ENCODE measurements at regions not wholly inside any gene's neighbourhood (a gene's known extent, or its start where the extent isn't known, plus 50 kb on each side); places are given as distances from the start of the nearest gene placed in this dataset.

DNA sequence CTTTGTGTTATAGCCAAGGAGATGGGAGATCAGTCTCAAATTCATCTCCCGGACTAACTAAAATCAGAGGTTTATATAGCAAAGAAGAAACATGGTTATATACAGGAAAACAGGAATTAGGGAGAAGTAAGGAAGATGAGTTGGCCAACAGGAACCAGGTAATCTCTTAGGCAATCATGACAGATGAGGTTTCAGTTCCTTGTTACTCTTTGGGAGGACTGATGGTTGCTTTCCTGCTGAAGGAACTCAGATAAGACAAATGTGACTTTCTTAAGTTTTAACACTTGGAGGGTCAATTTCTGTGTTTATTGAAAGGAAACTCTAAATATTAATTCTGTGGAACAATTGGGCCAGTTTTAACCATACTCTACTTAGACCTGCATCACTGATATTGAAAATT, 1072.0 kb upstream of the CNTN5 start:
- no peak for DNase-seq (ENCODE audit: low read depth)

DNA sequence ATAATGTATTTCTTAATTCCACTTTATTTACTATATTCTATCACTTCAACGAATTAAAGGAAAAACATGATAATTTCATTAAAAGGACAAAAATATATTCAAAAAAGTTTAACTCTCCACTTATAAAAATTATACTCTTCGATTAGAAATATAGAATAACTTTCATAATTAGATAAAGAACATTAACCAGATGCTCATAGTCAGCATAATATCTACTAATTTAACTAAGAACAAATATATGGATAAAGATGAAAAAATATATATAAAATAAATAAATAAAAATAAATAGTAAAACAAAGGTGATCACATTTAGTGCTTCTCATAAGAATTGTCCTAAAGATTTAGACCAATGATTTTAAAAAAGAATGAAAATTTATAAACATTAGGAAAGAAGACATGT, 1065.2 kb upstream of the CNTN5 start:
- H3K4me3 ChIP-seq (ENCODE audit: low read depth, low read length), result no peak overlapping the region
- DNase-seq (ENCODE audit: low read depth), result no peak
- TF ChIP-seq, protein P1, sequence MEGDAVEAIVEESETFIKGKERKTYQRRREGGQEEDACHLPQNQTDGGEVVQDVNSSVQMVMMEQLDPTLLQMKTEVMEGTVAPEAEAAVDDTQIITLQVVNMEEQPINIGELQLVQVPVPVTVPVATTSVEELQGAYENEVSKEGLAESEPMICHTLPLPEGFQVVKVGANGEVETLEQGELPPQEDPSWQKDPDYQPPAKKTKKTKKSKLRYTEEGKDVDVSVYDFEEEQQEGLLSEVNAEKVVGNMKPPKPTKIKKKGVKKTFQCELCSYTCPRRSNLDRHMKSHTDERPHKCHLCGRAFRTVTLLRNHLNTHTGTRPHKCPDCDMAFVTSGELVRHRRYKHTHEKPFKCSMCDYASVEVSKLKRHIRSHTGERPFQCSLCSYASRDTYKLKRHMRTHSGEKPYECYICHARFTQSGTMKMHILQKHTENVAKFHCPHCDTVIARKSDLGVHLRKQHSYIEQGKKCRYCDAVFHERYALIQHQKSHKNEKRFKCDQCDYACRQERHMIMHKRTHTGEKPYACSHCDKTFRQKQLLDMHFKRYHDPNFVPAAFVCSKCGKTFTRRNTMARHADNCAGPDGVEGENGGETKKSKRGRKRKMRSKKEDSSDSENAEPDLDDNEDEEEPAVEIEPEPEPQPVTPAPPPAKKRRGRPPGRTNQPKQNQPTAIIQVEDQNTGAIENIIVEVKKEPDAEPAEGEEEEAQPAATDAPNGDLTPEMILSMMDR (conservative IDR thresholded peaks at IDR 0.05; ENCODE audit: low read depth, low read length), result no peak

More for the DNA sequence above, 1072.0 kb upstream of the CNTN5 start:
- TF ChIP-seq, protein P1 (conservative IDR thresholded peaks at IDR 0.05; ENCODE audit: low read depth, low read length), result no peak
- no peak overlapping the region for H3K4me3 ChIP-seq (ENCODE audit: low read depth, low read length)

DNA sequence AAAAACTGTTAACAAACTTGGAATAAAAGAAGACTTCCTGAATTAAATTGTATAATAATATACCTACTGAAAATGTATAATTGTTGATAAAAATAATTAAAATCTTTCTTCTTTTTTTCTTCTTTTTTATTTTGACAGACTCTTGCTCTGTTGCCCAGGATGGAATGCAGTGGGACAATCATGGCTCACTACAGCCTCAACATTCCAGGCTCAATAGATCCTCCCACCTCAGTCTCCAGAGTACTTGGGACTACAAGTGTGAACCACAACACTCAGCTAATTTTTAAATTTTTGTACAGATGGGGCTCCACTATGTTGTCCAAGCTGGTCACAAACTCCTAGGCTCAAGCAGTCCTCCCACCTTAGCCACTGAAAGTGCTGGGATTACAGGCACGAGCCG, 1063.8 kb upstream of the CNTN5 start:
- no peak overlapping the region for H3K4me3 ChIP-seq (ENCODE audit: low read depth, low read length)
- DNase-seq (ENCODE audit: low read depth), result no peak
- TF ChIP-seq, protein P1 (conservative IDR thresholded peaks at IDR 0.05; ENCODE audit: low read depth, low read length), result no peak

DNA sequence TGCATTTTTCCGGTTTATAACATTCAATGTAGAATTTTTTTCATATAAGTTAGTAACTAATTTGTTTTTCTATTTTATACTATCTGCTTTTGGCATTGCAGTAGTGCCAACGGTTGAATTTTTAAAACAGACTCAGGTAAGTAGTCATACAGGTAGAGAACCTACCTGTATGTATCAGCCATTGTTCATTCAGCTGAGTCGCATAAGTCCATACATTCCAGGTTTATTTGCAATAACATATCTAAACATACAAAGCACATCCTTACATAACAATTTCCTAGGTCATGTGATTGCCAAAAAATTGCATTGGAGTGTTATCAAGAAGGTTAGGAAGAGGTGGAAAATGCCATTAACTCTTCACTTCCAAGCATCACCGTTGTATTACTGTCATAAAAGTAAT, 1059.3 kb upstream of the CNTN5 start:
- DNase-seq (ENCODE audit: low read depth), result no peak
- no peak overlapping the region for H3K4me3 ChIP-seq (ENCODE audit: low read depth, low read length)
- TF ChIP-seq, protein P1 (conservative IDR thresholded peaks at IDR 0.05; ENCODE audit: low read depth, low read length), result no peak

DNA sequence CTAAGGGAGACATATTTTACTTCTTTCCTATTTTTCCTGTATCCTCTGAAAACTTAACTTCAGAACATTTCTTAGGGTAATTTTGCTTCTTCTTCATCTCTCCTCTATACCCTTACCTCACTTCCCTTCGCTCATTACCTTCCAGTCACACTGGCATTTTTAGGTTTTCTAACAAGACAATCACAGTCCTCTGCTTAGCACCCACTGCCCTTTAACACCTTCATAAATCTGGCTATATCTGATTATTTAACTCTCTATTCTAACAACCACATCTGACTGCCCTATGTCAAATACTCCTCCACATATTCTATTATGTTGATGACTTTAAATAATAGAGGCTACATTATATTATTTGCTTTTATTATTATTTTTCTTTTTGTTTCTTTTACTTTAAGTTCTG, 1058.0 kb upstream of the CNTN5 start:
- DNase-seq (ENCODE audit: low read depth), result no peak
- H3K4me3 ChIP-seq (ENCODE audit: low read depth, low read length), result no peak overlapping the region

DNA sequence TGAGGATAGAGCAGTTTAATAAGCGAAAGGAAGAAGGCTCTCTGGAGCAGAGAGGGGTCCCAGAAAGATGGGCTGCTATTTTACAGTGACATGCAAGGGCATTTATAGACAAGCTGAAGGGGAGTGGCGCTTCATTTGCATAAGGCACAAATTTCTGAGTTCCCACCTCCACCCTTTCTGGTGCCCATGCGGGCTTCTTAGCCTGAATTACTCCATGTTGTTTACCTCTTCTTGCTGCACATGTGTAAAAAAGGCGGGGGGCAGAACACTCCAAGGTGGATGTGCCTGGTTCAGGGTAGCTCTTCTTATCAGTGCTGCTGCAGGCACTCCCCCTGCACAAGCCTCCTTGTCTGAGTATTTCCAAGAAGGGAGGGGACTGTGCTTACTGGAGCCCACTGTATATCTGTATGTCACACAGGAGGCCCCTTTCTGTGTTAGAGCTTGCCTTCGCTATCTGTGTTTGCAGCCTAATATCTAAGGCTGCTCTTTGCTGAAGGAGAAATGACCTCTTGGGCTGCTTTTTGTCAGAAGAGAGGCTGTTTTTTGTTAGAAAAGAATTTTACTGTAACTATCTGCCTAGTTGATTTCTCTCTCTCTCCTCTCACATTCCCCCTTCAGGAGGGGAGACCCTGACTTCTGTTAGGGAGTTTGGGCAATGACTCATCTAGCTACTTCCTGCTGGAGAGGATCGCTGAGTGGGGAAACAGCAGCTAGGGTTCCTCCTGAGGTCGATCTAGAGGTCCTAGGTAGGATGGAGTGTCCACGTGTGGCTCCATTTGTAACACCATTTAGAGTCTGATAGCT, 1057.0 kb upstream of the CNTN5 start:
- TF ChIP-seq, protein P1 (conservative IDR thresholded peaks at IDR 0.05; ENCODE audit: low read depth, low read length), result no peak
- H3K4me3 ChIP-seq (ENCODE audit: low read depth, low read length), result no peak overlapping the region
- DNase-seq (ENCODE audit: low read depth), result no peak

More for the DNA sequence above, 1058.0 kb upstream of the CNTN5 start:
- TF ChIP-seq, protein P1 (conservative IDR thresholded peaks at IDR 0.05; ENCODE audit: low read depth, low read length), result no peak
